GM12878 (cell line): ENCODE measurements at regions not wholly inside any gene's neighbourhood (a gene's known extent, or its start where the extent isn't known, plus 50 kb on each side); places are given as distances from the start of the nearest gene placed in this dataset.

Experiments
- ATAC-seq: fragments of 200-7000 bp; cut with Tn5 transposase; 3 replicates; pipeline ENCODE4 v1.9.1; 2020; ENCODE audit warnings: mild to moderate bottlenecking, moderate library complexity
- BruUV-seq: library from RNA; stranded (reverse); fragments of 400-500 nt; replicated peaks from 2 replicates; lab custom pipeline; 2021; lab: Mats Ljungman, UMichigan
- CTCF ChIA-PET: fragments of 300-600 bp; sonication (Branson Sonifier 250); formaldehyde crosslinking; extraction: SDS; loops from one replicate; lab custom pipeline; 2021; ENCODE audit warnings: inconsistent platforms; lab: Yijun Ruan, JAX
- POLR2A ChIA-PET: fragments of 350-600 bp; formaldehyde crosslinking; extraction: SDS; loops from one replicate; lab custom pipeline; 2021; ENCODE audit warnings: inconsistent platforms; lab: Charles Lee
- RAD21 ChIA-PET: fragments of 300-600 bp; sonication (Branson Sonifier 250); formaldehyde crosslinking; loops from one replicate; lab custom pipeline; 2023; ENCODE audit warnings: antibody characterized with exemption; ENCODE audit not compliant: unreplicated experiment; lab: Charles Lee
- SMC1A ChIA-PET: fragments of 300-600 bp; sonication (Branson Sonifier 250); formaldehyde crosslinking; loops from one replicate; lab custom pipeline; 2023; ENCODE audit not compliant: unreplicated experiment, uncharacterized antibody; lab: Charles Lee
- DNase-seq: peaks from one replicate; pipeline ENCODE4 v3.0.0-alpha.2; 2011; ENCODE audit warnings: low read depth, low spot score
- FAIRE-seq: peaks from 3 replicates; lab custom pipeline; 2011; peaks lifted over from hg19 to GRCh38; lab: Jason Lieb, UNC
- H2AFZ ChIP-seq: 2 replicates; pipeline ENCODE4 v1.6.0; 2011; ENCODE audit warnings: low read depth, low read length, control low read depth; ENCODE audit not compliant: control insufficient read depth
- H3K27ac ChIP-seq: 2 replicates; pipeline ENCODE4 v1.5.1; 2011; ENCODE audit warnings: control low read depth; ENCODE audit not compliant: control insufficient read depth, insufficient read depth
- H3K27me3 ChIP-seq, 2 experiments: replicated peaks in 1 of 2; 2 replicates each; pipeline versions ENCODE4 v1.6.0 to v1.6.1; 2011; ENCODE audit warnings: low read length in 1 of 2; ENCODE audit not compliant: control insufficient read depth in 2 of 2, insufficient read depth in 2 of 2
- H3K36me3 ChIP-seq, 2 experiments: 2 replicates each; pipeline ENCODE4 v1.5.1; 2011; ENCODE audit warnings: low read length in 1 of 2; ENCODE audit not compliant: control insufficient read depth in 2 of 2, insufficient read depth in 2 of 2
- H3K4me1 ChIP-seq: 2 replicates; pipeline ENCODE4 v1.6.1; 2011; ENCODE audit warnings: mild to moderate bottlenecking, low read length, moderate library complexity, mixed read lengths; ENCODE audit not compliant: control insufficient read depth, insufficient read depth
- H3K4me2 ChIP-seq: 2 replicates; pipeline ENCODE4 v1.6.0; 2011; ENCODE audit warnings: control low read depth; ENCODE audit not compliant: control insufficient read depth, insufficient read depth
- H3K4me3 ChIP-seq: fragments of 200-600 bp; sonication (generic); 2 replicates; pipeline ENCODE4 v1.5.1; 2016
- H3K79me2 ChIP-seq: 2 replicates; pipeline ENCODE4 v1.6.0; 2011; ENCODE audit warnings: low read length; ENCODE audit not compliant: control insufficient read depth, insufficient read depth
- H3K9ac ChIP-seq: 2 replicates; pipeline ENCODE4 v1.8.0; 2011; ENCODE audit warnings: low read length, control low read depth, mixed read lengths; ENCODE audit not compliant: control insufficient read depth, insufficient read depth
- H3K9me3 ChIP-seq: replicated peaks from 3 replicates; pipeline ENCODE4 v1.5.1; 2011; ENCODE audit warnings: mild to moderate bottlenecking, low read length; ENCODE audit not compliant: control insufficient read depth, insufficient read depth
- H4K20me1 ChIP-seq: 2 replicates; pipeline ENCODE4 v1.6.0; 2011; ENCODE audit not compliant: control insufficient read depth, insufficient read depth
- ATF3 ChIP-seq: IDR thresholded peaks from 2 replicates; pipeline ENCODE4 v1.6.1; 2011; ENCODE audit warnings: low read depth, mild to moderate bottlenecking, low read length, moderate library complexity, borderline replicate concordance; ENCODE audit errors: extremely low read depth
- BCL11A ChIP-seq: IDR thresholded peaks from 2 replicates; pipeline ENCODE4 v1.6.1; 2011; ENCODE audit warnings: low read depth, low read length
- BCL3 ChIP-seq: IDR thresholded peaks from 2 replicates; pipeline ENCODE4 v1.6.1; 2011; ENCODE audit warnings: borderline replicate concordance, low read depth, mild to moderate bottlenecking, moderate library complexity, low read length; ENCODE audit not compliant: insufficient read depth, poor library complexity, severe bottlenecking
- ELK1 ChIP-seq: IDR thresholded peaks from 2 replicates; pipeline ENCODE4 v1.6.1; 2012; ENCODE audit warnings: low read depth, low read length, improper control_type of control experiment
- EP300 ChIP-seq, 2 experiments: fragments of 150-350 bp in 1 of 2; IDR thresholded peaks; 2 replicates each; pipeline ENCODE4 v1.6.1; 2011 to 2012; ENCODE audit warnings: low read depth in 2 of 2, low read length in 2 of 2, borderline replicate concordance in 1 of 2, improper control_type of control experiment in 1 of 2, inconsistent platforms in 1 of 2; ENCODE audit not compliant: control insufficient read depth in 1 of 2
- FOS ChIP-seq: IDR thresholded peaks from 3 replicates; pipeline ENCODE4 v1.6.1; 2011; ENCODE audit warnings: borderline replicate concordance; ENCODE audit not compliant: insufficient read length; ENCODE audit errors: extremely low read depth
- FOXM1 ChIP-seq: IDR thresholded peaks from 2 replicates; pipeline ENCODE4 v1.6.1; 2012; ENCODE audit warnings: low read depth, mild to moderate bottlenecking, inconsistent platforms, low read length, moderate library complexity
- NKRF ChIP-seq: fragments of 450-650 bp; conservative IDR thresholded peaks from 2 replicates; pipeline ENCODE4 v1.6.1; 2017; ENCODE audit warnings: mild to moderate bottlenecking, moderate library complexity
- POU2F2 ChIP-seq: IDR thresholded peaks from 3 replicates; pipeline ENCODE4 v1.6.1; 2011; ENCODE audit warnings: low read depth, mild to moderate bottlenecking, low read length, borderline replicate concordance
- RFX5 ChIP-seq: IDR thresholded peaks from 2 replicates; pipeline ENCODE4 v1.6.1; 2011; ENCODE audit warnings: low read depth, low read length, improper control_type of control experiment
- TBL1XR1 ChIP-seq: IDR thresholded peaks from 2 replicates; pipeline ENCODE4 v1.6.1; 2012; ENCODE audit warnings: low read depth, low read length, improper control_type of control experiment
- ZBTB33 ChIP-seq: fragments of 450-650 bp; IDR thresholded peaks from 2 replicates; pipeline ENCODE4 v1.6.1; 2017; ENCODE audit warnings: mild to moderate bottlenecking
- ZBTB40 ChIP-seq: fragments of 450-650 bp; IDR thresholded peaks from 2 replicates; pipeline ENCODE4 v1.6.1; 2016; ENCODE audit warnings: mild to moderate bottlenecking, moderate library complexity, borderline replicate concordance
- WGBS: methylation state at CpG from one replicate; pipeline ENCODE4 v1.1.6; 2016; ENCODE audit warnings: low lambda C conversion rate; ENCODE audit not compliant: insufficient replicate concordance, insufficient coverage; ENCODE audit errors: missing lambda C conversion rate; 5-methylcytosine and 5-hydroxymethylcytosine counted together
- in situ Hi-C: fragments of 300-500 bp; cut with MboI; formaldehyde crosslinking; loops from 9 replicates; pipeline ENCODE4 v1.14.3; 2018; ENCODE audit warnings: mixed read lengths
- intact Hi-C: fragments of 100-400 bp; cut with micrococcal nuclease; formaldehyde crosslinking; loops from one replicate; pipeline ENCODE4 v1.14.2; 2022; ENCODE audit not compliant: unreplicated experiment

- ATAC-seq (no peak), DNase-seq (no peak), FAIRE-seq (no peak)
- Histone ChIP-seq H3K4me1 (no peaks in the 10 kb centered on the region), H3K27ac (no peak overlapping the region), H3K27me3 (no peaks in the 10 kb centered on the region), H3K9ac (no peak overlapping the region), H3K36me3 (no peaks in the 10 kb centered on the region), H3K79me2 (no peaks in the 10 kb centered on the region), H3K9me3 (no peaks in the 10 kb centered on the region), H3K4me2 (no peak overlapping the region), H2AFZ (no peak overlapping the region), H4K20me1 (no peaks in the 10 kb centered on the region), H3K4me3 (no peak overlapping the region)
- in situ Hi-C loops (no loop called here), intact Hi-C loops (no loop called here)
- 16% methylated on average over 5 of the region's 5 CpGs for WGBS
- ChIA-PET RAD21 (no interaction called here), POLR2A (no interaction called here), CTCF (no interaction called here), SMC1A (no interaction called here)
- BruUV-seq: no TSS peak
- TF ChIP-seq FOS: no peak
- TF ChIP-seq BCL11A: no peak
- no peak for TF ChIP-seq POU2F2
- no peak for TF ChIP-seq BCL3
- TF ChIP-seq ZBTB40: no peak
- TF ChIP-seq FOXM1: no peak
- no peak for TF ChIP-seq ATF3
- TF ChIP-seq RFX5: no peak
- TF ChIP-seq NKRF: no peak
- TF ChIP-seq EP300 (IDR thresholded peaks at IDR 0.05; ENCODE audit: borderline replicate concordance in 1 of 2, control insufficient read depth in 1 of 2, low read depth in 2 of 2, low read length in 2 of 2): no peak
- no peak for TF ChIP-seq ZBTB33
- no peak for TF ChIP-seq ELK1
- no peak for TF ChIP-seq TBL1XR1
Observed at GRCh38 chr10:105506262-105506661, 865.2 kb downstream of the SORCS3 start.
